Natural killer cell (primary cell): ENCODE measurements at regions not wholly inside any gene's neighbourhood (a gene's known extent, or its start where the extent isn't known, plus 50 kb on each side); places are given as distances from the start of the nearest gene placed in this dataset.

ENCODE experiments used
- ATAC-seq, 3 donors: fragments of 150-1000 bp in 2 of 3; fragments of 200-7000 bp in 1 of 3; cut with Tn5 transposase; 1 replicate in 1 of 3; 2 replicates in 2 of 3; pipeline ENCODE4 v1.10.0; 2021; ENCODE audit warnings: mild to moderate bottlenecking in 2 of 3, moderate library complexity in 2 of 3
- DNase-seq, 2 donors: peaks; one replicate each; pipeline versions ENCODE4 v3.0.0 to v3.0.0-alpha.2; 2013 to 2021; ENCODE audit warnings: mixed read lengths in 1 of 2
- H3K27ac ChIP-seq: one replicate; pipeline ENCODE4 v1.5.1; 2013; ENCODE audit warnings: mild to moderate bottlenecking, low read length
- H3K27me3 ChIP-seq: one replicate; pipeline ENCODE4 v1.6.1; 2013; ENCODE audit warnings: low read length; ENCODE audit not compliant: control insufficient read depth, insufficient read depth
- H3K36me3 ChIP-seq: one replicate; pipeline ENCODE4 v1.6.1; 2013; ENCODE audit warnings: low read length; ENCODE audit not compliant: control insufficient read depth, insufficient read depth
- H3K4me1 ChIP-seq: one replicate; pipeline ENCODE4 v1.6.1; 2013; ENCODE audit warnings: low read length; ENCODE audit not compliant: control insufficient read depth, insufficient read depth
- H3K4me3 ChIP-seq: one replicate; pipeline ENCODE4 v1.5.1; 2013; ENCODE audit warnings: low read length
- H3K9me3 ChIP-seq: one replicate; pipeline ENCODE4 v1.6.1; 2013; ENCODE audit warnings: low read length; ENCODE audit not compliant: control insufficient read depth, insufficient read depth
- H3K27ac Mint-ChIP-seq, 2 donors: one replicate each; pipeline ENCODE4 v1.8.0; 2022; ENCODE audit warnings: mild to moderate bottlenecking in 2 of 2, mixed read lengths in 2 of 2, moderate library complexity in 1 of 2
- H3K27me3 Mint-ChIP-seq, 2 donors: one replicate each; pipeline ENCODE4 v1.8.0; 2022; ENCODE audit warnings: low read depth in 2 of 2, mixed read lengths in 2 of 2
- H3K36me3 Mint-ChIP-seq: one replicate; pipeline ENCODE4 v1.8.0; 2022; ENCODE audit warnings: mixed read lengths
- H3K4me1 Mint-ChIP-seq, 2 donors: one replicate each; pipeline ENCODE4 v1.8.0; 2022; ENCODE audit warnings: mixed read lengths in 2 of 2
- H3K4me3 Mint-ChIP-seq: one replicate; pipeline ENCODE4 v1.8.0; 2022; ENCODE audit warnings: mild to moderate bottlenecking, moderate library complexity, mixed read lengths
- H3K9me3 Mint-ChIP-seq, 2 donors: one replicate each; pipeline ENCODE4 v1.8.0; 2022; ENCODE audit warnings: mixed read lengths in 2 of 2
- CTCF ChIP-seq: fragments of 200-600 bp; IDR thresholded peaks from one replicate; pipeline ENCODE4 v1.8.0; 2022; ENCODE audit warnings: antibody characterized with exemption
- WGBS: methylation state at CpG from one replicate; pipeline ENCODE4 v1.1.7; 2013; ENCODE audit warnings: missing lambda C conversion rate; ENCODE audit not compliant: insufficient coverage; 5-methylcytosine and 5-hydroxymethylcytosine counted together
- intact Hi-C: fragments of 100-400 bp; cut with micrococcal nuclease; formaldehyde crosslinking; loops from one replicate; pipeline ENCODE4 v1.14.2; 2022

GRCh38 chr15:91688811-91689210 is 164.7 kb upstream of the SLCO3A1 start:
- no peak overlapping the region for H3K27ac Mint-ChIP-seq
- H3K36me3 Mint-ChIP-seq, result no peaks in the 10 kb centered on the region
- DNase-seq (no peak), ATAC-seq (no peak)
- WGBS, result 80% methylated on average over 1 of the region's 3 CpGs
- Histone ChIP-seq H3K27ac (no peak overlapping the region), H3K4me1 (no peaks in the 10 kb centered on the region), H3K36me3 (no peaks in the 10 kb centered on the region), H3K9me3 (no peaks in the 10 kb centered on the region), H3K27me3 (peaks cover 3% of the 10 kb centered on the region), H3K4me3 (no peak overlapping the region)
- no peak for TF ChIP-seq CTCF
- H3K4me1 Mint-ChIP-seq, result no peaks in the 10 kb centered on the region
- peaks cover 6 to 34% of the 10 kb centered on the region in 2 donors for H3K27me3 Mint-ChIP-seq
- intact Hi-C loops, result no loop called here
- no peak overlapping the region for H3K4me3 Mint-ChIP-seq
- no peaks in the 10 kb centered on the region for H3K9me3 Mint-ChIP-seq

GRCh38 chr15:91689377-91689776 is 164.1 kb upstream of the SLCO3A1 start:
- Histone ChIP-seq H3K9me3 (no peaks in the 10 kb centered on the region), H3K27me3 (peaks cover 3% of the 10 kb centered on the region), H3K4me3 (no peak overlapping the region), H3K27ac (no peak overlapping the region), H3K36me3 (no peaks in the 10 kb centered on the region), H3K4me1 (no peaks in the 10 kb centered on the region)
- no peaks in the 10 kb centered on the region for H3K36me3 Mint-ChIP-seq
- H3K27me3 Mint-ChIP-seq, result peaks cover 6 to 29% of the 10 kb centered on the region in 2 donors
- TF ChIP-seq CTCF, result no peak
- no peak overlapping the region for H3K27ac Mint-ChIP-seq
- WGBS, result 94% methylated on average over 6 of the region's 6 CpGs
- no peaks in the 10 kb centered on the region for H3K4me1 Mint-ChIP-seq
- DNase-seq (no peak), ATAC-seq (no peak)
- intact Hi-C loops, result no loop called here
- no peak overlapping the region for H3K4me3 Mint-ChIP-seq
- no peaks in the 10 kb centered on the region for H3K9me3 Mint-ChIP-seq

GRCh38 chr15:91692596-91692995 is 160.9 kb upstream of the SLCO3A1 start:
- intact Hi-C loops, result no loop called here
- 97% methylated on average over 3 of the region's 5 CpGs for WGBS
- no peaks in the 10 kb centered on the region for H3K36me3 Mint-ChIP-seq
- H3K36me3 ChIP-seq, result no peaks in the 10 kb centered on the region
- no peaks in the 10 kb centered on the region for H3K27me3 ChIP-seq
- H3K4me3 ChIP-seq, result no peak overlapping the region
- peaks cover 4 to 6% of the 10 kb centered on the region in 2 donors for H3K27me3 Mint-ChIP-seq
- no peaks in the 10 kb centered on the region for H3K9me3 ChIP-seq
- H3K9me3 Mint-ChIP-seq, result no peaks in the 10 kb centered on the region
- no peak overlapping the region for H3K4me3 Mint-ChIP-seq
- TF ChIP-seq CTCF, result no peak
- ATAC-seq (no peak), DNase-seq (no peak)
- no peaks in the 10 kb centered on the region for H3K4me1 ChIP-seq
- H3K4me1 Mint-ChIP-seq, result no peaks in the 10 kb centered on the region
- H3K27ac Mint-ChIP-seq, result no peak overlapping the region
- H3K27ac ChIP-seq, result no peak overlapping the region

GRCh38 chr15:91694131-91694830 is 159.2 kb upstream of the SLCO3A1 start:
- Mint-ChIP-seq H3K4me3 (no peak overlapping the region), H3K36me3 (no peaks in the 10 kb centered on the region), H3K27ac (no peak overlapping the region), H3K4me1 (no peaks in the 10 kb centered on the region), H3K9me3 (no peaks in the 10 kb centered on the region), H3K27me3 (peaks cover 0 to 4% of the 10 kb centered on the region in 2 donors)
- ATAC-seq (no peak), DNase-seq (no peak)
- Histone ChIP-seq H3K4me3 (no peak overlapping the region), H3K9me3 (no peaks in the 10 kb centered on the region), H3K4me1 (no peaks in the 10 kb centered on the region), H3K36me3 (no peaks in the 10 kb centered on the region), H3K27ac (no peak overlapping the region), H3K27me3 (no peaks in the 10 kb centered on the region)
- TF ChIP-seq CTCF, result no peak
- WGBS, result 85% methylated on average over 9 of the region's 11 CpGs
- intact Hi-C loops, result no loop called here
